K562 (cell line): ENCODE measurements at regions not wholly inside any gene's neighbourhood (a gene's known extent, or its start where the extent isn't known, plus 50 kb on each side); places are given as distances from the start of the nearest gene placed in this dataset.

Source experiments
- ATAC-seq: fragments of 200-7000 bp; cut with Tn5 transposase; 3 replicates; pipeline ENCODE4 v1.9.1; 2020; ENCODE audit warnings: moderate library complexity
- BruUV-seq: library from RNA; stranded (reverse); fragments of 400-500 nt; replicated peaks from 2 replicates; lab custom pipeline; 2021; lab: Mats Ljungman, UMichigan
- CTCF ChIA-PET: fragments of 300-600 bp; formaldehyde crosslinking; extraction: SDS; loops from one replicate; lab custom pipeline; 2021; ENCODE audit warnings: low intra/inter-chr PET ratio; lab: Yijun Ruan, JAX
- POLR2A ChIA-PET: fragments of 300-600, 350-650 bp; sonication (Branson Sonifier 250); formaldehyde crosslinking; extraction: SDS; loops from one replicate; lab custom pipeline; 2021; ENCODE audit warnings: antibody characterized with exemption, inconsistent platforms; lab: Yijun Ruan, JAX
- DNase-seq, 4 experiments: peaks; one replicate each; pipeline versions ENCODE4 v3.0.0 to v3.0.0-alpha.2; 2011 to 2018; ENCODE audit warnings: low spot score in 3 of 4, mixed read lengths in 3 of 4; ENCODE audit errors: extremely low read depth in 1 of 4
- FAIRE-seq: peaks from 2 replicates; lab custom pipeline; 2011; peaks lifted over from hg19 to GRCh38; lab: Jason Lieb, UNC
- H2AFZ ChIP-seq: 2 replicates; pipeline ENCODE4 v1.6.0; 2011; ENCODE audit warnings: low read depth, low read length, control low read depth, inconsistent platforms
- H3K27ac ChIP-seq: fragments of 200-600 bp; 3 replicates; pipeline ENCODE4 v1.8.0; 2011; ENCODE audit warnings: low read depth, mild to moderate bottlenecking, control low read depth, inconsistent platforms, low read length, moderate library complexity, mixed read lengths; ENCODE audit errors: extremely low read depth
- H3K27me3 ChIP-seq, 2 experiments: fragments of 300-600 bp in 1 of 2; 2 replicates in 1 of 2; 3 replicates in 1 of 2; pipeline versions ENCODE4 v1.6.0 to v1.8.0; 2011; ENCODE audit warnings: inconsistent platforms in 2 of 2, low read length in 2 of 2, mild to moderate bottlenecking in 1 of 2, mixed read lengths in 1 of 2, moderate library complexity in 1 of 2; ENCODE audit not compliant: control insufficient read depth in 2 of 2, insufficient read depth in 2 of 2
- H3K36me3 ChIP-seq: fragments of 300-600 bp; 3 replicates; pipeline ENCODE4 v1.8.0; 2011; ENCODE audit warnings: mild to moderate bottlenecking, low read length, inconsistent platforms; ENCODE audit not compliant: control insufficient read depth, insufficient read depth
- H3K4me1 ChIP-seq, 2 experiments: fragments of 200-600 bp in 1 of 2; replicated peaks in 1 of 2; 2 replicates in 1 of 2; 3 replicates in 1 of 2; pipeline versions ENCODE4 v1.5.1 to v1.8.0; 2011; ENCODE audit warnings: inconsistent platforms in 2 of 2, low read length in 2 of 2, mild to moderate bottlenecking in 1 of 2, mixed read lengths in 1 of 2, moderate library complexity in 1 of 2; ENCODE audit not compliant: control insufficient read depth in 2 of 2, insufficient read depth in 2 of 2
- H3K4me2 ChIP-seq: 2 replicates; pipeline ENCODE4 v1.6.1; 2011; ENCODE audit warnings: low read length, control low read depth, inconsistent platforms, mixed read lengths; ENCODE audit not compliant: insufficient read depth
- H3K4me3 ChIP-seq: fragments of 200-600 bp; sonication (generic), shearing (Covaris generic); 2 replicates; pipeline ENCODE4 v1.5.1; 2016; ENCODE audit warnings: control low read depth, inconsistent platforms
- H3K79me2 ChIP-seq: fragments of 200-600 bp; 3 replicates; pipeline ENCODE4 v1.8.0; 2011; ENCODE audit warnings: low read length, inconsistent platforms; ENCODE audit not compliant: control insufficient read depth, insufficient read depth
- H3K9ac ChIP-seq, 2 experiments: 2 replicates each; pipeline versions ENCODE4 v1.6.0 to v1.6.1; 2011; ENCODE audit warnings: low read depth in 2 of 2, low read length in 2 of 2, control low read depth in 1 of 2, inconsistent platforms in 1 of 2, mild to moderate bottlenecking in 1 of 2, mixed read lengths in 1 of 2; ENCODE audit not compliant: insufficient read depth in 1 of 2
- H3K9me1 ChIP-seq: one replicate; pipeline ENCODE4 v1.6.0; 2011; ENCODE audit warnings: inconsistent platforms, mild to moderate bottlenecking, low read length, moderate library complexity; ENCODE audit not compliant: control insufficient read depth, insufficient read depth
- H3K9me3 ChIP-seq: replicated peaks from 2 replicates; pipeline ENCODE4 v1.5.1; 2011; ENCODE audit warnings: low read depth, low read length, inconsistent platforms; ENCODE audit not compliant: control insufficient read depth, insufficient read depth
- H4K20me1 ChIP-seq: replicated peaks from 2 replicates; pipeline ENCODE4 v1.6.1; 2011; ENCODE audit warnings: low read length, inconsistent platforms, mixed read lengths; ENCODE audit not compliant: control insufficient read depth, insufficient read depth
- ARHGAP35 ChIP-seq: fragments of 450-650 bp; IDR thresholded peaks from 2 replicates; pipeline ENCODE4 v1.6.1; 2018; ENCODE audit not compliant: partially characterized antibody
- ASH1L ChIP-seq: fragments of 450-650 bp; IDR thresholded peaks from 2 replicates; pipeline ENCODE4 v1.6.1; 2018; ENCODE audit warnings: borderline replicate concordance, mild to moderate bottlenecking, low read depth; ENCODE audit not compliant: partially characterized antibody
- BRCA1 ChIP-seq, 2 experiments: fragments of 450-650 bp in 1 of 2; sonication (generic) in 1 of 2; formaldehyde crosslinking in 1 of 2; IDR thresholded peaks; 2 replicates each; pipeline versions ENCODE4 v1.5.0 to v1.6.1; 2017 to 2020; ENCODE audit warnings: mild to moderate bottlenecking in 1 of 2, missing genetic modification reagents in 1 of 2
- CAMTA2 ChIP-seq: fragments of 250-450 bp; sonication (Bioruptor Pico); conservative IDR thresholded peaks from 2 replicates; pipeline ENCODE4 v1.5.1; 2022
- MAZ ChIP-seq, 2 experiments: fragments of 450-650 bp in 1 of 2; sonication (generic) in 1 of 2; formaldehyde crosslinking; IDR thresholded peaks in 1 of 2; conservative IDR thresholded peaks in 1 of 2; 2 replicates each; pipeline versions ENCODE4 v1.4.0 to v1.5.0; 2020; ENCODE audit warnings: mild to moderate bottlenecking in 1 of 2, missing genetic modification reagents in 1 of 2
- SMARCE1 ChIP-seq: fragments of 450-650 bp; IDR thresholded peaks from 2 replicates; pipeline ENCODE4 v1.7.1; 2016; ENCODE audit warnings: mild to moderate bottlenecking
- SP1 ChIP-seq: sonication (generic); formaldehyde crosslinking; IDR thresholded peaks from 2 replicates; pipeline ENCODE4 v1.8.1; 2022; ENCODE audit warnings: mild to moderate bottlenecking, missing genetic modification reagents
- ZNF431 ChIP-seq: sonication (generic); formaldehyde crosslinking; IDR thresholded peaks from 2 replicates; pipeline ENCODE4 v1.8.0; 2022; ENCODE audit warnings: mild to moderate bottlenecking, missing genetic modification reagents
- ZNF707 ChIP-seq: fragments of 250-450 bp; sonication (Bioruptor Pico); conservative IDR thresholded peaks from 2 replicates; pipeline ENCODE4 v1.8.0; 2022; ENCODE audit warnings: inconsistent platforms, mild to moderate bottlenecking, moderate library complexity
- ZNF778 ChIP-seq: fragments of 450-650 bp; formaldehyde crosslinking; IDR thresholded peaks from 2 replicates; pipeline ENCODE4 v1.4.0; 2020; ENCODE audit warnings: mild to moderate bottlenecking, moderate library complexity
- ZNF79 ChIP-seq: fragments of 250-450 bp; sonication (Bioruptor Pico); IDR thresholded peaks from 2 replicates; pipeline ENCODE4 v1.4.0; 2020; ENCODE audit warnings: low read depth, mild to moderate bottlenecking, moderate library complexity
- WGBS: fragments of 100-300 bp; shearing (Covaris generic); methylation state at CpG from one replicate; pipeline ENCODE4 v1.1.6; 2016; ENCODE audit warnings: low coverage, mixed read lengths; ENCODE audit not compliant: insufficient coverage; ENCODE audit errors: missing lambda C conversion rate; 5-methylcytosine and 5-hydroxymethylcytosine counted together
- in situ Hi-C: fragments of 300-500 bp; cut with MboI; formaldehyde crosslinking; loops from 4 replicates; pipeline ENCODE4 v1.15.0; 2018; ENCODE audit warnings: inconsistent platforms, mixed read lengths
- intact Hi-C: fragments of 100-400 bp; cut with micrococcal nuclease; formaldehyde crosslinking; loops from 2 replicates; pipeline ENCODE4 v1.14.2; 2022
- TF ChIP-seq, protein P1 (sequence below), 2 experiments: fragments of 150-350 bp in 1 of 2; IDR thresholded peaks; 2 replicates each; pipeline ENCODE4 v1.6.1; 2012 to 2016; ENCODE audit warnings: low read depth in 2 of 2, low read length in 2 of 2, mild to moderate bottlenecking in 1 of 2, moderate library complexity in 1 of 2
- TF ChIP-seq, protein P2 (sequence below): fragments of 450-650 bp; IDR thresholded peaks from 2 replicates; pipeline ENCODE4 v1.6.1; 2014; ENCODE audit warnings: low read depth, mild to moderate bottlenecking, moderate library complexity, borderline replicate concordance
- TF ChIP-seq, protein P3 (sequence below): fragments of 250-450 bp; sonication (Bioruptor Pico); IDR thresholded peaks from 2 replicates; pipeline ENCODE4 v1.8.0; 2022; ENCODE audit warnings: moderate library complexity, mild to moderate bottlenecking, inconsistent platforms

GRCh38 chr12:30104971-30105370 is 321.2 kb upstream of the TMTC1 start:
- Histone ChIP-seq H3K79me2 (no peaks in the 10 kb centered on the region), H3K9ac (no peak overlapping the region), H3K27me3 (no peaks in the 10 kb centered on the region; a peak in 1 of 5 replicates), H3K36me3 (no peaks in the 10 kb centered on the region), H3K4me2 (no peak overlapping the region), H3K4me3 (no peak overlapping the region), H3K9me1 (no peaks in the 10 kb centered on the region), H4K20me1 (no peaks in the 10 kb centered on the region), H3K27ac (no peak overlapping the region), H3K4me1 (no peaks in the 10 kb centered on the region), H3K9me3 (no peaks in the 10 kb centered on the region; the same call in 1 of the 2 replicates), H2AFZ (no peak overlapping the region)
- FAIRE-seq (no peak), DNase-seq (no peak), ATAC-seq (no peak)
- ChIA-PET CTCF (no interaction called here), POLR2A (no interaction called here)
- 0% methylated on average over 2 of the region's 2 CpGs for WGBS
- BruUV-seq, result no TSS peak
- in situ Hi-C loops (no loop called here), intact Hi-C loops (no loop called here)
- no peak for TF ChIP-seq ARHGAP35
- TF ChIP-seq ZNF778 (CRISPR knock-in tag), result no peak
- TF ChIP-seq ZNF79 (CRISPR knock-in tag), result no peak
- TF ChIP-seq ZNF707 (CRISPR knock-in tag), result no peak
- TF ChIP-seq, protein P1, sequence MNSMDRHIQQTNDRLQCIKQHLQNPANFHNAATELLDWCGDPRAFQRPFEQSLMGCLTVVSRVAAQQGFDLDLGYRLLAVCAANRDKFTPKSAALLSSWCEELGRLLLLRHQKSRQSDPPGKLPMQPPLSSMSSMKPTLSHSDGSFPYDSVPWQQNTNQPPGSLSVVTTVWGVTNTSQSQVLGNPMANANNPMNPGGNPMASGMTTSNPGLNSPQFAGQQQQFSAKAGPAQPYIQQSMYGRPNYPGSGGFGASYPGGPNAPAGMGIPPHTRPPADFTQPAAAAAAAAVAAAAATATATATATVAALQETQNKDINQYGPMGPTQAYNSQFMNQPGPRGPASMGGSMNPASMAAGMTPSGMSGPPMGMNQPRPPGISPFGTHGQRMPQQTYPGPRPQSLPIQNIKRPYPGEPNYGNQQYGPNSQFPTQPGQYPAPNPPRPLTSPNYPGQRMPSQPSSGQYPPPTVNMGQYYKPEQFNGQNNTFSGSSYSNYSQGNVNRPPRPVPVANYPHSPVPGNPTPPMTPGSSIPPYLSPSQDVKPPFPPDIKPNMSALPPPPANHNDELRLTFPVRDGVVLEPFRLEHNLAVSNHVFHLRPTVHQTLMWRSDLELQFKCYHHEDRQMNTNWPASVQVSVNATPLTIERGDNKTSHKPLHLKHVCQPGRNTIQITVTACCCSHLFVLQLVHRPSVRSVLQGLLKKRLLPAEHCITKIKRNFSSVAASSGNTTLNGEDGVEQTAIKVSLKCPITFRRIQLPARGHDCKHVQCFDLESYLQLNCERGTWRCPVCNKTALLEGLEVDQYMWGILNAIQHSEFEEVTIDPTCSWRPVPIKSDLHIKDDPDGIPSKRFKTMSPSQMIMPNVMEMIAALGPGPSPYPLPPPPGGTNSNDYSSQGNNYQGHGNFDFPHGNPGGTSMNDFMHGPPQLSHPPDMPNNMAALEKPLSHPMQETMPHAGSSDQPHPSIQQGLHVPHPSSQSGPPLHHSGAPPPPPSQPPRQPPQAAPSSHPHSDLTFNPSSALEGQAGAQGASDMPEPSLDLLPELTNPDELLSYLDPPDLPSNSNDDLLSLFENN (IDR thresholded peaks at IDR 0.05; ENCODE audit: low read depth in 2 of 2, low read length in 2 of 2), result no peak
- TF ChIP-seq MAZ (CRISPR knock-in tag; conservative IDR thresholded peaks at IDR 0.05 in 1 of 2, IDR thresholded peaks at IDR 0.05 in 1 of 2), result no peak
- no peak for TF ChIP-seq ASH1L
- TF ChIP-seq SMARCE1, result no peak
- TF ChIP-seq, protein P2, sequence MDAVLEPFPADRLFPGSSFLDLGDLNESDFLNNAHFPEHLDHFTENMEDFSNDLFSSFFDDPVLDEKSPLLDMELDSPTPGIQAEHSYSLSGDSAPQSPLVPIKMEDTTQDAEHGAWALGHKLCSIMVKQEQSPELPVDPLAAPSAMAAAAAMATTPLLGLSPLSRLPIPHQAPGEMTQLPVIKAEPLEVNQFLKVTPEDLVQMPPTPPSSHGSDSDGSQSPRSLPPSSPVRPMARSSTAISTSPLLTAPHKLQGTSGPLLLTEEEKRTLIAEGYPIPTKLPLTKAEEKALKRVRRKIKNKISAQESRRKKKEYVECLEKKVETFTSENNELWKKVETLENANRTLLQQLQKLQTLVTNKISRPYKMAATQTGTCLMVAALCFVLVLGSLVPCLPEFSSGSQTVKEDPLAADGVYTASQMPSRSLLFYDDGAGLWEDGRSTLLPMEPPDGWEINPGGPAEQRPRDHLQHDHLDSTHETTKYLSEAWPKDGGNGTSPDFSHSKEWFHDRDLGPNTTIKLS, result no peak
- TF ChIP-seq, protein P3, sequence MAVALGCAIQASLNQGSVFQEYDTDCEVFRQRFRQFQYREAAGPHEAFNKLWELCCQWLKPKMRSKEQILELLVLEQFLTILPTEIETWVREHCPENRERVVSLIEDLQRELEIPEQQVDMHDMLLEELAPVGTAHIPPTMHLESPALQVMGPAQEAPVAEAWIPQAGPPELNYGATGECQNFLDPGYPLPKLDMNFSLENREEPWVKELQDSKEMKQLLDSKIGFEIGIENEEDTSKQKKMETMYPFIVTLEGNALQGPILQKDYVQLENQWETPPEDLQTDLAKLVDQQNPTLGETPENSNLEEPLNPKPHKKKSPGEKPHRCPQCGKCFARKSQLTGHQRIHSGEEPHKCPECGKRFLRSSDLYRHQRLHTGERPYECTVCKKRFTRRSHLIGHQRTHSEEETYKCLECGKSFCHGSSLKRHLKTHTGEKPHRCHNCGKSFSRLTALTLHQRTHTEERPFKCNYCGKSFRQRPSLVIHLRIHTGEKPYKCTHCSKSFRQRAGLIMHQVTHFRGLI (CRISPR knock-in tag), result no peak
- no peak for TF ChIP-seq ZNF431 (CRISPR knock-in tag)
- TF ChIP-seq SP1 (CRISPR knock-in tag), result no peak
- no peak for TF ChIP-seq CAMTA2
- no peak for TF ChIP-seq BRCA1 (IDR thresholded peaks at IDR 0.05)
- no peak for TF ChIP-seq BRCA1 (CRISPR knock-in tag; IDR thresholded peaks at IDR 0.05)
